IMR-90 (cell line): ENCODE measurements at regions not wholly inside any gene's neighbourhood (a gene's known extent, or its start where the extent isn't known, plus 50 kb on each side); places are given as distances from the start of the nearest gene placed in this dataset.

Source experiments
- ATAC-seq: fragments of 200-7000 bp; cut with Tn5 transposase; 2 replicates; pipeline ENCODE4 v1.9.1; 2020; ENCODE audit warnings: low read depth, mild to moderate bottlenecking, moderate library complexity
- BruUV-seq: library from RNA; stranded (reverse); fragments of 400-500 nt; replicated peaks from 2 replicates; lab custom pipeline; 2021; lab: Mats Ljungman, UMichigan
- CTCF ChIA-PET: fragments of 300-600 bp; formaldehyde crosslinking; extraction: SDS; loops from one replicate; lab custom pipeline; 2021; ENCODE audit warnings: antibody characterized with exemption; lab: Yijun Ruan, JAX
- POLR2A ChIA-PET: fragments of 300-600 bp; sonication (Branson Sonifier 250); formaldehyde crosslinking; loops from one replicate; lab custom pipeline; 2022; ENCODE audit warnings: antibody characterized with exemption; ENCODE audit not compliant: unreplicated experiment; lab: Charles Lee
- DNase-seq: peaks from one replicate; pipeline ENCODE4 v3.0.0; 2013
- H2AFZ ChIP-seq: replicated peaks from 2 replicates; pipeline ENCODE3; 2013; ENCODE audit warnings: low read length, mild to moderate bottlenecking; ENCODE audit not compliant: poor library complexity
- H2AK5ac ChIP-seq: 2 replicates; pipeline ENCODE4 v1.6.1; 2013; ENCODE audit warnings: low read depth, low read length, inconsistent platforms
- H2AK9ac ChIP-seq: replicated peaks from 2 replicates; pipeline ENCODE3; 2013; ENCODE audit warnings: mild to moderate bottlenecking, low read depth, low read length, moderate library complexity; ENCODE audit not compliant: poor library complexity
- H2BK120ac ChIP-seq: 2 replicates; pipeline ENCODE4 v1.6.1; 2013; ENCODE audit warnings: low read depth, low read length, inconsistent platforms
- H2BK15ac ChIP-seq: 3 replicates; pipeline ENCODE4 v1.6.1; 2013; ENCODE audit warnings: low read depth, low read length, inconsistent platforms
- H2BK20ac ChIP-seq: 2 replicates; pipeline ENCODE4 v1.6.1; 2013; ENCODE audit warnings: low read depth, mild to moderate bottlenecking, inconsistent platforms, low read length, moderate library complexity
- H2BK5ac ChIP-seq: 2 replicates; pipeline ENCODE4 v1.6.1; 2013; ENCODE audit warnings: mild to moderate bottlenecking, low read depth, low read length, inconsistent platforms; ENCODE audit not compliant: poor library complexity, severe bottlenecking
- H3K14ac ChIP-seq: replicated peaks from 2 replicates; pipeline ENCODE4 v1.6.1; 2013; ENCODE audit warnings: low read depth, low read length, inconsistent platforms
- H3K18ac ChIP-seq: 2 replicates; pipeline ENCODE4 v1.6.1; 2013; ENCODE audit warnings: low read depth, low read length, control low read depth
- H3K23ac ChIP-seq: 2 replicates; pipeline ENCODE4 v1.6.1; 2013; ENCODE audit warnings: low read depth, low read length, inconsistent platforms
- H3K27ac ChIP-seq: 2 replicates; pipeline ENCODE4 v1.5.1; 2013; ENCODE audit warnings: mild to moderate bottlenecking, control low read depth, low read length; ENCODE audit not compliant: insufficient read depth
- H3K27me3 ChIP-seq: 2 replicates; pipeline ENCODE4 v1.6.1; 2013; ENCODE audit warnings: low read length; ENCODE audit not compliant: control insufficient read depth, insufficient read depth
- H3K36me3 ChIP-seq: 2 replicates; pipeline ENCODE4 v1.6.1; 2013; ENCODE audit warnings: low read length, mixed read lengths; ENCODE audit not compliant: control insufficient read depth, insufficient read depth
- H3K4ac ChIP-seq: 2 replicates; pipeline ENCODE4 v1.6.1; 2013; ENCODE audit warnings: low read depth, low read length, inconsistent platforms
- H3K4me1 ChIP-seq: 2 replicates; pipeline ENCODE4 v1.6.1; 2013; ENCODE audit warnings: low read length, mixed read lengths; ENCODE audit not compliant: control insufficient read depth, insufficient read depth
- H3K4me2 ChIP-seq: 2 replicates; pipeline ENCODE4 v1.6.1; 2013; ENCODE audit warnings: low read depth, mild to moderate bottlenecking, control low read depth, low read length, moderate library complexity
- H3K4me3 ChIP-seq: 2 replicates; pipeline ENCODE4 v1.5.1; 2013; ENCODE audit warnings: low read depth, mild to moderate bottlenecking, control low read depth, low read length, moderate library complexity; ENCODE audit not compliant: insufficient read depth
- H3K56ac ChIP-seq: 2 replicates; pipeline ENCODE4 v1.6.1; 2013; ENCODE audit warnings: low read length, inconsistent platforms; ENCODE audit not compliant: insufficient read depth; ENCODE audit errors: extremely low read depth
- H3K79me1 ChIP-seq, 2 experiments: 2 replicates each; pipeline ENCODE4 v1.6.1; 2013; ENCODE audit warnings: low read length in 2 of 2, inconsistent platforms in 1 of 2, low read depth in 1 of 2
- H3K9ac ChIP-seq: 2 replicates; pipeline ENCODE4 v1.6.1; 2013; ENCODE audit warnings: low read depth, low read length, control low read depth
- H3K9me1 ChIP-seq: 2 replicates; pipeline ENCODE4 v1.6.1; 2013; ENCODE audit warnings: low read length, inconsistent platforms; ENCODE audit not compliant: insufficient read depth
- H3K9me3 ChIP-seq: 2 replicates; pipeline ENCODE4 v1.6.1; 2013; ENCODE audit warnings: low read length; ENCODE audit not compliant: control insufficient read depth, insufficient read depth
- H4K20me1 ChIP-seq: 2 replicates; pipeline ENCODE4 v1.6.1; 2013; ENCODE audit warnings: low read length, inconsistent platforms; ENCODE audit not compliant: insufficient read depth
- H4K5ac ChIP-seq: 2 replicates; pipeline ENCODE4 v1.6.1; 2013; ENCODE audit warnings: mild to moderate bottlenecking, low read depth, low read length, control low read depth
- H4K8ac ChIP-seq, 2 experiments: 2 replicates each; pipeline ENCODE4 v1.6.1; 2013; ENCODE audit warnings: low read depth in 2 of 2, low read length in 2 of 2, control low read depth in 1 of 2, inconsistent platforms in 1 of 2
- H4K91ac ChIP-seq: 2 replicates; pipeline ENCODE4 v1.6.1; 2013; ENCODE audit warnings: low read depth, low read length, inconsistent platforms; ENCODE audit not compliant: insufficient read depth
- CEBPB ChIP-seq: IDR thresholded peaks from 2 replicates; pipeline ENCODE4 v1.6.1; 2012; ENCODE audit warnings: low read depth, low read length, improper control_type of control experiment
- CHD1 ChIP-seq: IDR thresholded peaks from 2 replicates; pipeline ENCODE4 v1.6.1; 2012; ENCODE audit warnings: low read depth, low read length, improper control_type of control experiment
- MAZ ChIP-seq: IDR thresholded peaks from 2 replicates; pipeline ENCODE4 v1.6.1; 2012; ENCODE audit warnings: low read depth, mild to moderate bottlenecking, low read length, improper control_type of control experiment, moderate library complexity, borderline replicate concordance
- POLR2A ChIP-seq: IDR thresholded peaks from 2 replicates; pipeline ENCODE4 v1.6.1; 2012; ENCODE audit warnings: mild to moderate bottlenecking, low read depth, low read length
- RCOR1 ChIP-seq: IDR thresholded peaks from 2 replicates; pipeline ENCODE4 v1.6.1; 2012; ENCODE audit warnings: mild to moderate bottlenecking, low read length, improper control_type of control experiment; ENCODE audit not compliant: insufficient replicate concordance
- RFX5 ChIP-seq: IDR thresholded peaks from 2 replicates; pipeline ENCODE4 v1.8.0; 2012; ENCODE audit warnings: low read depth, mild to moderate bottlenecking, low read length, moderate library complexity
- SMC3 ChIP-seq: fragments of 150-350 bp; IDR thresholded peaks from 2 replicates; pipeline ENCODE4 v1.6.1; 2016; ENCODE audit warnings: low read depth, mild to moderate bottlenecking, antibody characterized with exemption, low read length, moderate library complexity
- USF2 ChIP-seq: fragments of 150-350 bp; IDR thresholded peaks from 2 replicates; pipeline ENCODE4 v1.6.1; 2017; ENCODE audit warnings: mild to moderate bottlenecking, antibody characterized with exemption, low read length, low read depth
- WGBS, 2 experiments: methylation state at CpG; one replicate each; pipeline versions ENCODE4 v1.1.5 to v1.1.7; 2013; ENCODE audit warnings: missing lambda C conversion rate in 2 of 2; ENCODE audit not compliant: insufficient read length in 1 of 2; ENCODE audit errors: extremely low coverage in 2 of 2; 5-methylcytosine and 5-hydroxymethylcytosine counted together
- dilution Hi-C: fragments of 300-500 bp; cut with HindIII; formaldehyde crosslinking; loops from one replicate; pipeline ENCODE4 v1.14.3; 2018; ENCODE audit warnings: low sequenced_read_pairs; ENCODE audit not compliant: unreplicated experiment
- in situ Hi-C: fragments of 300-500 bp; cut with MboI; formaldehyde crosslinking; loops from 3 replicates; pipeline ENCODE4 v1.14.3; 2019; ENCODE audit warnings: low sequenced_read_pairs, inconsistent platforms, mixed read lengths
- intact Hi-C: fragments of 100-400 bp; cut with micrococcal nuclease; formaldehyde crosslinking; loops from 2 replicates; pipeline ENCODE4 v1.10.0; 2022
- TF ChIP-seq, protein P1 (sequence below): fragments of 150-350 bp; IDR thresholded peaks from 2 replicates; pipeline ENCODE4 v1.6.1; 2016; ENCODE audit warnings: low read depth, mild to moderate bottlenecking, low read length, moderate library complexity, borderline replicate concordance
- TF ChIP-seq, protein P2 (sequence below): conservative IDR thresholded peaks from 2 replicates; pipeline ENCODE4 v1.5.1; 2012; ENCODE audit warnings: mild to moderate bottlenecking, low read depth, low read length, improper control_type of control experiment

DNA sequence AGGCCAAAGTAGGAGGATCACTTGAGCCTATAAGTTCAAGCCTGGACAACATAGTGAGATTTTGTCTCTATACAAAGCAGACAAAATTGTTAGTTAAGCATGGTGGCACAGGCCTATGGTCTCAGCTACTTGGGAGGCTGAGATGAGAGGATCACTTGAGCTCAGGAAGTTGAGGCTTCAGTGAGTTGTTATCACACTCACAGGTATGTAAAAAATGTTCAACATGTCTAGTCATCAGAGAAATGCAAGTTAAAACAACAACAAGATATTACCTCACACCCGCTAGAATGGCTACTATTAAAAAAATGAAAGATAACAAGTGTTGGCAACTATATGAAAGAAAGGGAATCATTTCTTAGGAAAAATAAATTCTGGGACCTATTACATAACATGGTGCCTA lies 341.5 kb upstream of the ST8SIA4 start:
- no peak for TF ChIP-seq POLR2A
- TF ChIP-seq, protein P1, sequence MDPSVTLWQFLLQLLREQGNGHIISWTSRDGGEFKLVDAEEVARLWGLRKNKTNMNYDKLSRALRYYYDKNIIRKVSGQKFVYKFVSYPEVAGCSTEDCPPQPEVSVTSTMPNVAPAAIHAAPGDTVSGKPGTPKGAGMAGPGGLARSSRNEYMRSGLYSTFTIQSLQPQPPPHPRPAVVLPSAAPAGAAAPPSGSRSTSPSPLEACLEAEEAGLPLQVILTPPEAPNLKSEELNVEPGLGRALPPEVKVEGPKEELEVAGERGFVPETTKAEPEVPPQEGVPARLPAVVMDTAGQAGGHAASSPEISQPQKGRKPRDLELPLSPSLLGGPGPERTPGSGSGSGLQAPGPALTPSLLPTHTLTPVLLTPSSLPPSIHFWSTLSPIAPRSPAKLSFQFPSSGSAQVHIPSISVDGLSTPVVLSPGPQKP, result no peak
- TF ChIP-seq MAZ, result no peak
- TF ChIP-seq, protein P2, sequence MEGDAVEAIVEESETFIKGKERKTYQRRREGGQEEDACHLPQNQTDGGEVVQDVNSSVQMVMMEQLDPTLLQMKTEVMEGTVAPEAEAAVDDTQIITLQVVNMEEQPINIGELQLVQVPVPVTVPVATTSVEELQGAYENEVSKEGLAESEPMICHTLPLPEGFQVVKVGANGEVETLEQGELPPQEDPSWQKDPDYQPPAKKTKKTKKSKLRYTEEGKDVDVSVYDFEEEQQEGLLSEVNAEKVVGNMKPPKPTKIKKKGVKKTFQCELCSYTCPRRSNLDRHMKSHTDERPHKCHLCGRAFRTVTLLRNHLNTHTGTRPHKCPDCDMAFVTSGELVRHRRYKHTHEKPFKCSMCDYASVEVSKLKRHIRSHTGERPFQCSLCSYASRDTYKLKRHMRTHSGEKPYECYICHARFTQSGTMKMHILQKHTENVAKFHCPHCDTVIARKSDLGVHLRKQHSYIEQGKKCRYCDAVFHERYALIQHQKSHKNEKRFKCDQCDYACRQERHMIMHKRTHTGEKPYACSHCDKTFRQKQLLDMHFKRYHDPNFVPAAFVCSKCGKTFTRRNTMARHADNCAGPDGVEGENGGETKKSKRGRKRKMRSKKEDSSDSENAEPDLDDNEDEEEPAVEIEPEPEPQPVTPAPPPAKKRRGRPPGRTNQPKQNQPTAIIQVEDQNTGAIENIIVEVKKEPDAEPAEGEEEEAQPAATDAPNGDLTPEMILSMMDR, result no peak
- TF ChIP-seq SMC3, result no peak
- no peak for TF ChIP-seq RFX5
- TF ChIP-seq CHD1, result no peak
- TF ChIP-seq CEBPB, result no peak
- no peak for TF ChIP-seq USF2
- no peak for TF ChIP-seq RCOR1
- no CpG with 5 or more reads among the region's 1 CpG for WGBS, 2 experiments
- intact Hi-C loops, result no loop called here
- no peak for DNase-seq
- dilution Hi-C loops, result no loop called here
- CTCF ChIA-PET, result no interaction called here
- Histone ChIP-seq H2AK5ac (no peak overlapping the region), H4K8ac (no peak overlapping the region), H2BK5ac (no peak overlapping the region), H3K9me3 (peaks cover 8% of the 10 kb centered on the region), H3K4ac (no peak overlapping the region), H3K4me3 (no peak overlapping the region), H2AK9ac (no peak overlapping the region), H3K4me1 (no peaks in the 10 kb centered on the region), H2BK120ac (no peak overlapping the region), H3K18ac (no peak overlapping the region), H3K4me2 (no peak overlapping the region), H3K79me1 (no peaks in the 10 kb centered on the region), H2BK15ac (no peak overlapping the region), H3K36me3 (no peaks in the 10 kb centered on the region), H3K9ac (no peak overlapping the region), H4K91ac (no peak overlapping the region), H3K14ac (no peak overlapping the region), H3K23ac (no peak overlapping the region), H3K9me1 (no peaks in the 10 kb centered on the region), H4K5ac (no peak overlapping the region), H3K56ac (no peak overlapping the region), H2BK20ac (no peak overlapping the region), H3K27me3 (no peaks in the 10 kb centered on the region), H2AFZ (no peak overlapping the region), H3K27ac (no peak overlapping the region), H4K20me1 (no peaks in the 10 kb centered on the region)
- no TSS peak for BruUV-seq
- no peak for ATAC-seq
- POLR2A ChIA-PET, result no interaction called here
- in situ Hi-C loops, result no loop called here
